Ovary (tissue), 7 donors: ENCODE measurements at regions not wholly inside any gene's neighbourhood (a gene's known extent, or its start where the extent isn't known, plus 50 kb on each side); places are given as distances from the start of the nearest gene placed in this dataset.

Experiments
- DNase-seq, 5 donors: peaks; one replicate each; pipeline ENCODE4 v3.0.0-alpha.2; 2019 to 2020
- H3K27ac ChIP-seq, 2 donors: fragments of 200-600 bp; one replicate each; pipeline versions ENCODE4 v1.5.1 to v1.8.0; 2019 to 2022
- H3K27me3 ChIP-seq: fragments of 200-600 bp; one replicate; pipeline ENCODE4 v1.8.0; 2022
- H3K36me3 ChIP-seq: fragments of 200-600 bp; sonication (generic); one replicate; pipeline ENCODE4 v1.5.1; 2019
- H3K4me1 ChIP-seq: one replicate; pipeline ENCODE4 v1.8.1; 2013; ENCODE audit warnings: mild to moderate bottlenecking, moderate library complexity; ENCODE audit not compliant: insufficient read depth
- H3K4me3 ChIP-seq: fragments of 200-600 bp; sonication (generic); one replicate; pipeline ENCODE4 v1.5.1; 2017
- H3K9me3 ChIP-seq, 2 donors: fragments of 200-600 bp in 1 of 2; sonication (generic) in 1 of 2; one replicate each; pipeline versions ENCODE4 v1.5.1 to v1.8.1; 2013 to 2019; ENCODE audit warnings: mild to moderate bottlenecking in 1 of 2, moderate library complexity in 1 of 2
- EP300 ChIP-seq: sonication (generic); formaldehyde crosslinking; IDR thresholded peaks from one replicate; pipeline ENCODE4 v1.6.1; 2017; ENCODE audit warnings: antibody characterized with exemption
- POLR2A ChIP-seq: fragments of 450-650 bp; IDR thresholded peaks from one replicate; pipeline ENCODE4 v1.6.1; 2017; ENCODE audit warnings: antibody characterized with exemption, mild to moderate bottlenecking, moderate library complexity
- WGBS, 3 donors: extraction: QIAGEN DNeasy Blood & Tissue Kit in 1 of 3; methylation state at CpG; one replicate each; pipeline versions ENCODE4 v1.1.5 to v1.1.7; 2013 to 2017; 5-methylcytosine and 5-hydroxymethylcytosine counted together
- intact Hi-C, 4 donors: fragments of 100-400 bp; cut with DNase I; formaldehyde crosslinking; loops; one replicate each; pipeline versions ENCODE4 v1.11.0 to v1.15.1; 2022 to 2023
- TF ChIP-seq, protein P1 (sequence below), 3 donors: fragments of 450-650 bp in 2 of 3; fragments of 200-600 bp in 1 of 3; IDR thresholded peaks; one replicate each; pipeline versions ENCODE4 v1.5.1 to v1.8.0; 2016 to 2022; ENCODE audit warnings: antibody characterized with exemption in 3 of 3, mild to moderate bottlenecking in 1 of 3
- donor health status: DM: no; HTN: no; CAD: no; lungs with moderate emphysema.
- donor health status: DM: no; HTN: no; CAD: no.
- donor health status: Bipolar disorder and iron deficiency.
- donor health status: DM: no; HTN: no; CAD: no.
- donor health status: DM: yes; HTN: yes; CAD: no.

- 71 to 89% (median 80%) methylated on average over 1 of the region's 1 CpG for WGBS, 3 donors
- TF ChIP-seq POLR2A (no peak), EP300 (no peak)
- TF ChIP-seq, protein P1, sequence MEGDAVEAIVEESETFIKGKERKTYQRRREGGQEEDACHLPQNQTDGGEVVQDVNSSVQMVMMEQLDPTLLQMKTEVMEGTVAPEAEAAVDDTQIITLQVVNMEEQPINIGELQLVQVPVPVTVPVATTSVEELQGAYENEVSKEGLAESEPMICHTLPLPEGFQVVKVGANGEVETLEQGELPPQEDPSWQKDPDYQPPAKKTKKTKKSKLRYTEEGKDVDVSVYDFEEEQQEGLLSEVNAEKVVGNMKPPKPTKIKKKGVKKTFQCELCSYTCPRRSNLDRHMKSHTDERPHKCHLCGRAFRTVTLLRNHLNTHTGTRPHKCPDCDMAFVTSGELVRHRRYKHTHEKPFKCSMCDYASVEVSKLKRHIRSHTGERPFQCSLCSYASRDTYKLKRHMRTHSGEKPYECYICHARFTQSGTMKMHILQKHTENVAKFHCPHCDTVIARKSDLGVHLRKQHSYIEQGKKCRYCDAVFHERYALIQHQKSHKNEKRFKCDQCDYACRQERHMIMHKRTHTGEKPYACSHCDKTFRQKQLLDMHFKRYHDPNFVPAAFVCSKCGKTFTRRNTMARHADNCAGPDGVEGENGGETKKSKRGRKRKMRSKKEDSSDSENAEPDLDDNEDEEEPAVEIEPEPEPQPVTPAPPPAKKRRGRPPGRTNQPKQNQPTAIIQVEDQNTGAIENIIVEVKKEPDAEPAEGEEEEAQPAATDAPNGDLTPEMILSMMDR (IDR thresholded peaks at IDR 0.05): no peak
- H3K27me3 ChIP-seq: no peaks in the 10 kb centered on the region
- no peaks in the 10 kb centered on the region for H3K4me1 ChIP-seq
- no peak for DNase-seq
- intact Hi-C loops: no loop called here
- H3K27ac ChIP-seq: no peak overlapping the region
- H3K36me3 ChIP-seq: no peaks in the 10 kb centered on the region
- no peak overlapping the region for H3K4me3 ChIP-seq
- no peaks in the 10 kb centered on the region for H3K9me3 ChIP-seq
Observed at GRCh38 chr11:127274328-127274676, 273.7 kb upstream of the KIRREL3 start.

- Histone ChIP-seq H3K27me3 (no peaks in the 10 kb centered on the region), H3K9me3 (no peaks in the 10 kb centered on the region), H3K4me1 (no peaks in the 10 kb centered on the region), H3K36me3 (no peaks in the 10 kb centered on the region), H3K27ac (no peak overlapping the region), H3K4me3 (no peak overlapping the region)
- intact Hi-C loops: no loop called here
- 58 to 67% (median 61%) methylated on average over 5 of the region's 5 CpGs for WGBS, 3 donors
- no peak for DNase-seq
- TF ChIP-seq, protein P1 (IDR thresholded peaks at IDR 0.05): no peak
- no peak for TF ChIP-seq EP300
- TF ChIP-seq POLR2A: no peak
Observed at GRCh38 chr11:127273593-127274327, 273.2 kb upstream of the KIRREL3 start.

DNA sequence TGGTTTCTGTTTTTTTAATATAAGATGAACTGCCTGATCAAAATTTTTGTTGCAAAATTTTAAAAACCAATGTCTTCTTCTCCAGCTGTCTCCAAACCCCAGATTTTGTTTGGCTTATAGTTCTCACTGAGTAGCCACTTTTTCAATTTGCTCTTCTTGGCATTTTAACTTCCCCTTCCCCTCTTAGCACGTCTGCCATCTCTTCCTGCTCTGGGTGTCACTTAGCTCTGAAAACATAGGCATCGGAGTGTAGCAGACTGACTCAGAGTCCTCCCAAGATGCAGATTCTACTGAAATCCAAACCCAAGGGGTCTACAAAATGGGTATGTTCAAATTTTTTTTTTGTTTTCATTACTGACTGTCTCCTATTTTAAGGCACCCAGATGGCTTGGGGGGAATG lies 270.3 kb upstream of the KIRREL3 start:
- intact Hi-C loops: no loop called here
- no peaks in the 10 kb centered on the region for H3K36me3 ChIP-seq
- no peak overlapping the region for H3K4me3 ChIP-seq
- TF ChIP-seq POLR2A (no peak), EP300 (no peak)
- TF ChIP-seq, protein P1 (IDR thresholded peaks at IDR 0.05): no peak
- no peak for DNase-seq
- no peaks in the 10 kb centered on the region for H3K27me3 ChIP-seq
- no peaks in the 10 kb centered on the region for H3K9me3 ChIP-seq
- no peak overlapping the region for H3K27ac ChIP-seq
- 62 to 69% (median 67%) methylated on average over 2 of the region's 2 CpGs for WGBS, 3 donors
- H3K4me1 ChIP-seq: no peaks in the 10 kb centered on the region

DNA sequence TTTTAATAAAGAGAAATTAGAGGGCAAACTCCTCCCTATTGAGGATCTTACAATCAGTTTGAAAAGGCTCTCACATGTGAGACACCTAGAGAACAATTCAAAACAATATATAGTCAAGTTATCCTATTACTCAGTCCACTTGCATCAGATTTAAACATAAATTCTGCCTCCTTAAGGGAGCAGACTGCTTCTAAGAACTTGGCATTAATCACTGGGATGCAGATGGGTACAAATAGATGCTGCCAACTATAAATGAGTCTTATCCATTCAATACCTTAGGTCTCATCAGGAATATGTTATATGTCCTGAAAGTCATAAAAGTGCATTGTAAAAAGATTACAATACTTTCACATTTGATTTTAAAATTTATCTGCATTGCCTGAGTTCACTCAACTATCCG lies 269.3 kb upstream of the KIRREL3 start:
- no peaks in the 10 kb centered on the region for H3K36me3 ChIP-seq
- TF ChIP-seq, protein P1 (IDR thresholded peaks at IDR 0.05): no peak
- TF ChIP-seq POLR2A (no peak), EP300 (no peak)
- intact Hi-C loops: no loop called here
- H3K4me1 ChIP-seq: no peaks in the 10 kb centered on the region
- no peak for DNase-seq
- H3K4me3 ChIP-seq: no peak overlapping the region
- WGBS, 3 donors: 93 to 96% (median 94%) methylated on average over 1 of the region's 1 CpG
- H3K27me3 ChIP-seq: no peaks in the 10 kb centered on the region
- no peaks in the 10 kb centered on the region for H3K9me3 ChIP-seq
- no peak overlapping the region for H3K27ac ChIP-seq
